ENCODE measurements at regions not wholly inside any gene's neighbourhood (a gene's known extent, or its start where the extent isn't known, plus 50 kb on each side); places are given as distances from the start of the nearest gene placed in this dataset.

DNA sequence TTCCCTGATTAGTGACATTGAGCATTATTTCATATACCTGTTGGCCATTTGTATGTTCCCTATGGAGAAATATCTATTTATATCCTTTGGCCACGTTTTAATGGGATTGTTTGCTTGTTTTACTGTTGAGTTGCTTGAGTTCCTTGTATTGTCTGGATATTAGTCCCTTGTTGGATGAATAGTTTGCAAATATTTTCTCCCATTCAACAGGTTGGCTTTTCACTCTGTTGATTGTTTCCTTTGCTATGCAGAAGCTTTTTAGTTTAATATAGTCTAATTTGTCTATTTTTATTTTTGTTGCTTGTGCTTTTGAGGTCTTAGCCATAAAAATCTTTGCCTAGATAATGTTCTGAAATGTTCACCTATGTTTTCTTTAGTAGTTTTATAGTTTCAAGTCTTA, 60.2 kb upstream of the HUWE1 start:
- TF ChIP-seq, protein P1, sequence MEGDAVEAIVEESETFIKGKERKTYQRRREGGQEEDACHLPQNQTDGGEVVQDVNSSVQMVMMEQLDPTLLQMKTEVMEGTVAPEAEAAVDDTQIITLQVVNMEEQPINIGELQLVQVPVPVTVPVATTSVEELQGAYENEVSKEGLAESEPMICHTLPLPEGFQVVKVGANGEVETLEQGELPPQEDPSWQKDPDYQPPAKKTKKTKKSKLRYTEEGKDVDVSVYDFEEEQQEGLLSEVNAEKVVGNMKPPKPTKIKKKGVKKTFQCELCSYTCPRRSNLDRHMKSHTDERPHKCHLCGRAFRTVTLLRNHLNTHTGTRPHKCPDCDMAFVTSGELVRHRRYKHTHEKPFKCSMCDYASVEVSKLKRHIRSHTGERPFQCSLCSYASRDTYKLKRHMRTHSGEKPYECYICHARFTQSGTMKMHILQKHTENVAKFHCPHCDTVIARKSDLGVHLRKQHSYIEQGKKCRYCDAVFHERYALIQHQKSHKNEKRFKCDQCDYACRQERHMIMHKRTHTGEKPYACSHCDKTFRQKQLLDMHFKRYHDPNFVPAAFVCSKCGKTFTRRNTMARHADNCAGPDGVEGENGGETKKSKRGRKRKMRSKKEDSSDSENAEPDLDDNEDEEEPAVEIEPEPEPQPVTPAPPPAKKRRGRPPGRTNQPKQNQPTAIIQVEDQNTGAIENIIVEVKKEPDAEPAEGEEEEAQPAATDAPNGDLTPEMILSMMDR (IDR thresholded peaks at IDR 0.05): no peak
- no peak for TF ChIP-seq EZH2phosphoT487 (IDR thresholded peaks at IDR 0.05)

All from neural progenitor cell (in vitro differentiated cells).